ENCODE measurements at regions not wholly inside any gene's neighbourhood (a gene's known extent, or its start where the extent isn't known, plus 50 kb on each side); places are given as distances from the start of the nearest gene placed in this dataset.

GRCh38 chr9:120289098-120289497 lies 290.9 kb downstream of the CDK5RAP2 start:
- no peak overlapping the region for H3K4me3 ChIP-seq (ENCODE audit: control insufficient read depth, low read depth, low read length)
- TF ChIP-seq CTCF (conservative IDR thresholded peaks at IDR 0.05; ENCODE audit: control insufficient read depth, insufficient read depth, low read depth, low read length), result no peak
- DNase-seq (ENCODE audit: low read depth), result no peak

DNA sequence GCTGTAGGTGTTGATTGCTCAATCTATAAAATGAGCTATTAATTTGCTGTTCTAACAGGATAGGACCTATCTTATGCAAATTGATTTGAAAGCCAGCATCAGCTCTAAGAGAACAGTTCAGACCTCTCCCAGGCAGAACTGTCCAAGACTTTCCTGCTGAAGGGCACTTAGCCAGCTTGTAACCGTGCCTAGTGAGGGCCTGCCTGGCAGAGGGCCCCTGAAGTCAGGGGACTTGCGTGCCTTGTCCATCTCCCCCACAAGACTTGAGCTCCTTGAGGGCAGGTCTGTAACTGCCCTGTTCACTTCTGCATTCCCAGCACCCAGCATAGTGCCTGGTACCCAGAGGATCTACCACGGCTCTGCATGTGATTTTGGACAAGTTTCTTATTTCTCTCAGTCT lies 293.4 kb downstream of the CDK5RAP2 start:
- H3K4me3 ChIP-seq (ENCODE audit: control insufficient read depth, low read depth, low read length), result no peak overlapping the region
- no peak for DNase-seq (ENCODE audit: low read depth)
- no peak for TF ChIP-seq CTCF (conservative IDR thresholded peaks at IDR 0.05; ENCODE audit: control insufficient read depth, insufficient read depth, low read depth, low read length)

DNA sequence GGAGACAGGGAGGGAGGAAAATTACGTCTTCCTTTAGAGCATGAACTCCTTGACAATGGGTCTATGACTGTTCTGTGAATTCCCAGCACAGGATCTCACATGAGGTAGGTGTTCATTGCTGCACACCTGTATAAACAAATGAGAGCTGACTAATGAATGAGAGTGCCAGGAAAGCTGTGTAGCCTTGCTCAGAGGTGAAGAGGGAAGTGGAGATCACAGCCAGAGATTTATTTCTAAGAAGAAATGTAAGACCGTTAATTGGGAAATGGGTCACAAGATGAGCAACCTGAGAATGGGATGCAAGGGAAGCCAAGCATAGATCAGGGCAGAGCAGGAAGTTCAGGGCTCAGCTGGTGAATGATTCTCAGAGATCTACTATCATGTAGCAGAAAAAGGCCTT lies 295.1 kb downstream of the CDK5RAP2 start:
- no peak for DNase-seq (ENCODE audit: low read depth)
- H3K4me3 ChIP-seq (ENCODE audit: control insufficient read depth, low read depth, low read length), result no peak overlapping the region
- no peak for TF ChIP-seq CTCF (conservative IDR thresholded peaks at IDR 0.05; ENCODE audit: control insufficient read depth, insufficient read depth, low read depth, low read length)

DNA sequence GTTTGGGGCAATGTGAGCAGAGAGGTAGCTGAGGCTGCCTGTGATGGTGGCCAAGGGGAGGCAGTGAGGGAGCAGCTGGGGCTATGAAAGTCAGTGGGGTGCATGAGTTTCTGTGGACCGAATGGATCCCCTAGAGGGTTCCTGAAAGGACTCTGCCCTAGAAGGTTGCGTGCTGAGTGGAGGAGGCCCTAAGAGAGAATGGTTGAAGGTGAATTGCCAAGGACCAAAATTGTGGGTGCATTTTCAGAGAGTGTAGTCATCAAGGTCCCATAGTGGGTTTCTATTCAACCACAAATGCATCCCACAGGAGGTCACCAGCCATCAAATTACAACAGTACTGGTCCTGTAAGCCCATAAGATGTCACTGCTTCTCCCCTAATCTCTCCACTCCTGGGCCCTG lies 298.3 kb downstream of the CDK5RAP2 start:
- no peak overlapping the region for H3K4me3 ChIP-seq (ENCODE audit: control insufficient read depth, low read depth, low read length)
- no peak for DNase-seq (ENCODE audit: low read depth)
- TF ChIP-seq CTCF (conservative IDR thresholded peaks at IDR 0.05; ENCODE audit: control insufficient read depth, insufficient read depth, low read depth, low read length), result no peak

DNA sequence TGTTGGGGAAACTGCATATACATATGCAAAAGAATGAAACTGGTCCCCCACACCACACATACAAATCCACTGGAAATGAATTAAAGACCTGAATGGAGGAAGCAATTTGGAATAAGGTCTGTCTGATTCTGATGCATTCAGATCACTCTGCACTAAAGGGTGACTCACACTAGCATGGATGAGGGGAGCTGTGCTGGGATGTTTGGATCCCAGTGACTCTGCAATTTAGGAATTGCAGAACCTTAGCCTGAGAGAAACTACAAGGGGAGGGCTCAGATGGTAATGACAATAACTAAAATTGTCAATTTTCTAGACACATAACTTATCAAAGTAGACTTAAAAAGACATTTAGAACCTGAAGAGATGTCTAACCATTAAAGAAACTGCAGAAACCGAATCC lies 312.0 kb downstream of the CDK5RAP2 start:
- H3K4me3 ChIP-seq (ENCODE audit: control insufficient read depth, low read depth, low read length), result no peak overlapping the region
- TF ChIP-seq CTCF (conservative IDR thresholded peaks at IDR 0.05; ENCODE audit: control insufficient read depth, insufficient read depth, low read depth, low read length), result no peak
- DNase-seq (ENCODE audit: low read depth), result peak; percentile 26

DNA sequence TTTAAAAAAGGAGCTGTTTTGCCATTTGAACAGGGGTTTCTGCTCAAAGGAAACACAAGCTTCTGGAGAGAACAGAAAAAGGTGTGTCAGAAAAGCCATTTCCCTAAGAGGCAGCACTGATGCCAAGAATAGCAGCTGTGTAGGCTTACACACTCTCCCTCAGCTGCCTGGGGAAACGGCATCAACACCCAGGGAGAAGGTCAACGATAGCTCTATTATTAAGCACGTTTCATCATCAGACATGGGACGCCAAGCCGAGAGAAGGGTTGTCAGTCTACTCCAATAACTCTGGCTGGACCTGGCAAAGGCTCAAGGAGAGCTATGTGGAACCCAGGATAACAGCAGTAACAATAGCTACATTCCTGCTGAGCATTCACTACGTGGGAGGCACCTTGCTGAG lies 314.2 kb downstream of the CDK5RAP2 start:
- no peak overlapping the region for H3K4me3 ChIP-seq (ENCODE audit: control insufficient read depth, low read depth, low read length)
- peak; percentile 27 for DNase-seq (ENCODE audit: low read depth)
- TF ChIP-seq CTCF (conservative IDR thresholded peaks at IDR 0.05; ENCODE audit: control insufficient read depth, insufficient read depth, low read depth, low read length), result no peak

DNA sequence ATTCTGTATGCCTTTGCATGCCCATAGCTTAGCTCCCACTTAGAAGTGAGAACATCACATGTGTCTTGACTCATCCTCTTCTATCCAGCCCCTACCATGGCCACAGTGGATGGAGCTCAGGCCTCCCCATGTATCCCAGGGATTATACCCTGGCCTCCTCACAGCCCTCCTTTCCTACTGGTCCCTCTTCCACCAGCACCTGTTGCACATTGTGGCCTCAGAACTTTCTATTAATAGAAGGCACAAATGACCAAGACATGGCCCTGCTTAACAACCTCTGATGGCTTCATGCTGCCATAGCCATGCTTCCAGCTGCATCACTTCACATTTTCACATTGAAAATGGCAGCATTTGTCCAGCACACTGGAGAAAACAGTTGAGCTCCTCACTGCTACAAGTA lies 315.4 kb downstream of the CDK5RAP2 start:
- no peak overlapping the region for H3K4me3 ChIP-seq (ENCODE audit: control insufficient read depth, low read depth, low read length)
- no peak for DNase-seq (ENCODE audit: low read depth)
- TF ChIP-seq CTCF (conservative IDR thresholded peaks at IDR 0.05; ENCODE audit: control insufficient read depth, insufficient read depth, low read depth, low read length), result no peak

All from fibroblast of mammary gland (primary cell).